ENCODE measurements at regions not wholly inside any gene's neighbourhood (a gene's known extent, or its start where the extent isn't known, plus 50 kb on each side); places are given as distances from the start of the nearest gene placed in this dataset.
A peak's percentile ranks its signal among the peaks of the same experiment; 100 is the strongest.

DNA sequence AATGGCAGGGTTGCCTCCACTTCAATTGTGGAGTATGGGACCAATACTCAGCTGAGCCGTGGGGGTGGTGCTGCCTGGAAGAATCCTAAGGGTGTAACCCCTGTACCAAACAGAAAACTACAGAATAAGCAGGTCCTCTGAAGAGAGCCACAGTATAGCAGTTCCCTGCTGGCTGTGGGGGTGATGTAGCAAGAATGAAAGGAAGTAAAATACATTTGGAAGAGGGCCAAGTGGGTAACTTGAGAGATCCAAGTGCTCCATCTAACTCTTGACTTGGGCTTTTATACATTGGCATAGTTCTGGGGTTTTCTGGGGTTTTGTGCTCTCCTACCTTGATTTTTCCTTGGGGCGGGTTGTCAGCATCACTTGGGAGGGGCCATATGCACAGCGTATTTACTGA lies 341.4 kb downstream of the OTOL1 start:
- H3K4me3 ChIP-seq = no peak overlapping the region
- WGBS, 2 donors = 83 to 85% methylated on average over 3 of the region's 3 CpGs
- H3K27ac ChIP-seq (ENCODE audit: low read depth in 1 of 2, low read length in 1 of 2) = no peak overlapping the region
- no peak overlapping the region for H3K9ac ChIP-seq (ENCODE audit: insufficient read depth in 1 of 2, low read length in 2 of 2)
- ATAC-seq (ENCODE audit: insufficient read depth, low FRiP score) (no peak), DNase-seq (peak in 2 of 3 donors; percentile 2 to 44)
- no peaks in the 10 kb centered on the region for H3K4me1 ChIP-seq (ENCODE audit: control insufficient read depth in 5 of 5, insufficient read depth in 5 of 5, low read length in 5 of 5)
- H3K27me3 ChIP-seq (ENCODE audit: control insufficient read depth in 3 of 3, insufficient read depth in 3 of 3, low read length in 2 of 3) = no peaks in the 10 kb centered on the region
- TF ChIP-seq, protein P1, sequence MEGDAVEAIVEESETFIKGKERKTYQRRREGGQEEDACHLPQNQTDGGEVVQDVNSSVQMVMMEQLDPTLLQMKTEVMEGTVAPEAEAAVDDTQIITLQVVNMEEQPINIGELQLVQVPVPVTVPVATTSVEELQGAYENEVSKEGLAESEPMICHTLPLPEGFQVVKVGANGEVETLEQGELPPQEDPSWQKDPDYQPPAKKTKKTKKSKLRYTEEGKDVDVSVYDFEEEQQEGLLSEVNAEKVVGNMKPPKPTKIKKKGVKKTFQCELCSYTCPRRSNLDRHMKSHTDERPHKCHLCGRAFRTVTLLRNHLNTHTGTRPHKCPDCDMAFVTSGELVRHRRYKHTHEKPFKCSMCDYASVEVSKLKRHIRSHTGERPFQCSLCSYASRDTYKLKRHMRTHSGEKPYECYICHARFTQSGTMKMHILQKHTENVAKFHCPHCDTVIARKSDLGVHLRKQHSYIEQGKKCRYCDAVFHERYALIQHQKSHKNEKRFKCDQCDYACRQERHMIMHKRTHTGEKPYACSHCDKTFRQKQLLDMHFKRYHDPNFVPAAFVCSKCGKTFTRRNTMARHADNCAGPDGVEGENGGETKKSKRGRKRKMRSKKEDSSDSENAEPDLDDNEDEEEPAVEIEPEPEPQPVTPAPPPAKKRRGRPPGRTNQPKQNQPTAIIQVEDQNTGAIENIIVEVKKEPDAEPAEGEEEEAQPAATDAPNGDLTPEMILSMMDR (IDR thresholded peaks at IDR 0.05; ENCODE audit: control extremely low read depth, extremely low read depth) = no peak
- H3K36me3 ChIP-seq (ENCODE audit: control insufficient read depth in 4 of 4, insufficient read depth in 4 of 4, low read length in 4 of 4) = no peaks in the 10 kb centered on the region
- no peaks in the 10 kb centered on the region for H3K9me3 ChIP-seq (ENCODE audit: control insufficient read depth in 4 of 4, insufficient read depth in 3 of 4, low read length in 3 of 4)

DNA sequence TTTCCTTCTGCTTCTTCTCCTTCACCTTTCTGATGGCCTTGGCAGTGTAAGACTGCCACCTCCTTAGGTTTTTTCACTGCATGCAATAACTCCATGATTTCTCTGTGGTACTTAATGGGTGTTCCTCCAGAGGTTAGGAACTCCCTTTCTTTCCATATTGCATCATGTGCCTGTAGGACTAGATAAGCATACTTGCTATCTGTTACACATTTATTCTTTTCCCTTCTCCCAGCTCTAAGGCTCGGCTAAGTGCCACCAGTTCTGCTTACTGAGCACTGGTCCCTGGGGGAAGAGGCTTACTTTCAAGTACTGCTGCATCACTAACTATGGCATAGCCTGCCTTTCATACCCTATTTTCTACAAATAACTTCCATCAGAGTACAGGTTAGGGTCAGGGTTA lies 351.8 kb downstream of the OTOL1 start:
- 70 to 88% methylated on average over 1 of the region's 1 CpG for WGBS, 2 donors
- DNase-seq (no peak), ATAC-seq (ENCODE audit: insufficient read depth, low FRiP score) (no peak)
- TF ChIP-seq, protein P1 (IDR thresholded peaks at IDR 0.05; ENCODE audit: control extremely low read depth, extremely low read depth) = no peak
- Histone ChIP-seq H3K36me3 (ENCODE audit: control insufficient read depth in 4 of 4, insufficient read depth in 4 of 4, low read length in 4 of 4) (no peaks in the 10 kb centered on the region), H3K9me3 (ENCODE audit: control insufficient read depth in 4 of 4, insufficient read depth in 3 of 4, low read length in 3 of 4) (no peaks in the 10 kb centered on the region), H3K9ac (ENCODE audit: insufficient read depth in 1 of 2, low read length in 2 of 2) (no peak overlapping the region), H3K4me1 (ENCODE audit: control insufficient read depth in 5 of 5, insufficient read depth in 5 of 5, low read length in 5 of 5) (no peaks in the 10 kb centered on the region), H3K27me3 (ENCODE audit: control insufficient read depth in 3 of 3, insufficient read depth in 3 of 3, low read length in 2 of 3) (no peaks in the 10 kb centered on the region), H3K4me3 (no peak overlapping the region), H3K27ac (ENCODE audit: low read depth in 1 of 2, low read length in 1 of 2) (no peak overlapping the region)

DNA sequence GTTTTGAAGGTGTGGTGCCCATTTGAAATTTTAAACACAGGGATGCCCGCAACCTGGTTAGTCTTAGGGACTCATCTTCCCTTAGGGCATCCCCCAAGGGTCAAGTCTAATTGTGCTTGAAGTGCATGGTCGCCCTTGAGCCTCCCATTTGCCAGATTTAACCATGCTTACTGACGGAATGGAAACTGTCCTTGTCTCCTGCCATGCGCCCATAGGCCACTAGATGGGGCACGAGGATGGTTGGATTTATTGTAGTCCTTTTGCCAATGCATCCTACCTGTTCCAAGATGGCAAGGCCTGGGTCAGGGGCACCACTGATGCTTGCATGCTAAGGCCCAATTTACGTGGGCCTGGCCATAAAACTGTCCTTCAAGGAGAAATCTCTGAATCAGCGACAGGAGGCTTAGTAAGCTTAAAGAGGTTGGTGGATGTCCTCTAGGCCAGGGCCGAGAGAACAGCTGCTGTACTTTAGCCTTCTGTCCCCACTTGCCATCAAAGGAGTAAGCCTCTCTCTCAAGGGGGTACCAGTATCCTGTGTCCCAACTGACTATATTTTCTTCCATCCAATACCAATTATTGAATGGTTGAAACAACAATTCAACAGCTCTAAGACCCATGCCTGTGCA lies 355.4 kb downstream of the OTOL1 start:
- TF ChIP-seq, protein P1 (IDR thresholded peaks at IDR 0.05; ENCODE audit: control extremely low read depth, extremely low read depth) = peak; percentile 49
- Histone ChIP-seq H3K9me3 (ENCODE audit: control insufficient read depth in 4 of 4, insufficient read depth in 3 of 4, low read length in 3 of 4) (no peaks in the 10 kb centered on the region), H3K36me3 (ENCODE audit: control insufficient read depth in 4 of 4, insufficient read depth in 4 of 4, low read length in 4 of 4) (no peaks in the 10 kb centered on the region), H3K27me3 (ENCODE audit: control insufficient read depth in 3 of 3, insufficient read depth in 3 of 3, low read length in 2 of 3) (no peaks in the 10 kb centered on the region), H3K27ac (ENCODE audit: low read depth in 1 of 2, low read length in 1 of 2) (no peak overlapping the region), H3K4me3 (no peak overlapping the region), H3K9ac (ENCODE audit: insufficient read depth in 1 of 2, low read length in 2 of 2) (no peak overlapping the region), H3K4me1 (ENCODE audit: control insufficient read depth in 5 of 5, insufficient read depth in 5 of 5, low read length in 5 of 5) (no peaks in the 10 kb centered on the region)
- ATAC-seq (ENCODE audit: insufficient read depth, low FRiP score) = peak; percentile 39
- peak; percentile 14 to 43 (median 28) for DNase-seq
- WGBS, 2 donors = 44 to 54% methylated on average over 8 of the region's 8 CpGs

DNA sequence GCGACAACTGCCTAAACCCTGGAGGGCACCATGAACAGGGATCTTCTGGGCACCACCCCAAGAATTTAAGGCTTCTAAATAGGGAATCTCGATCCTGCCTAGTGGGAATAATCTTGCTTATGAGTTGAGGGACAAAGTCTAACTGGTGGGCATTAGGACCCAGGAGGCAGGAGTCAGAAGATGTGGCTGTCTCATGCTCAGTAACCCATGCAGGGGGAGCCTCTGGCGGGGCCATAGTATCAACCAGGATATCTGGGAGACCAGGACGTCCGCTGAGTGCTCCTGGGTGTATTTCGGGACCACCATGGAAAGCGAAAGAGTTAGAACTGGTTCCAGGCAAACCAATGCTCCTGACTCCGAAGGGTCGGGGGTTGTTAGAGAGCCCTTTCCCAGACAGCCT lies 356.1 kb downstream of the OTOL1 start:
- H3K4me1 ChIP-seq (ENCODE audit: control insufficient read depth in 5 of 5, insufficient read depth in 5 of 5, low read length in 5 of 5) = no peaks in the 10 kb centered on the region
- DNase-seq (no peak), ATAC-seq (ENCODE audit: insufficient read depth, low FRiP score) (no peak)
- H3K9me3 ChIP-seq (ENCODE audit: control insufficient read depth in 4 of 4, insufficient read depth in 3 of 4, low read length in 3 of 4) = no peaks in the 10 kb centered on the region
- no peaks in the 10 kb centered on the region for H3K27me3 ChIP-seq (ENCODE audit: control insufficient read depth in 3 of 3, insufficient read depth in 3 of 3, low read length in 2 of 3)
- no peak overlapping the region for H3K27ac ChIP-seq (ENCODE audit: low read depth in 1 of 2, low read length in 1 of 2)
- H3K9ac ChIP-seq (ENCODE audit: insufficient read depth in 1 of 2, low read length in 2 of 2) = no peak overlapping the region
- TF ChIP-seq, protein P1 (IDR thresholded peaks at IDR 0.05; ENCODE audit: control extremely low read depth, extremely low read depth) = no peak
- WGBS, 2 donors = 84 to 90% methylated on average over 9 of the region's 9 CpGs
- no peak overlapping the region for H3K4me3 ChIP-seq
- no peaks in the 10 kb centered on the region for H3K36me3 ChIP-seq (ENCODE audit: control insufficient read depth in 4 of 4, insufficient read depth in 4 of 4, low read length in 4 of 4)
